CD4-positive, alpha-beta T cell treated with Interleukin-1 beta for 1 hour (primary cell): ENCODE measurements at regions not wholly inside any gene's neighbourhood (a gene's known extent, or its start where the extent isn't known, plus 50 kb on each side); places are given as distances from the start of the nearest gene placed in this dataset.
A peak's percentile ranks its signal among the peaks of the same experiment; 100 is the strongest.

ENCODE experiments used
- DNase-seq, 2 donors: peaks; one replicate each; pipeline ENCODE4 v3.0.0-alpha.2; 2020 to 2022

- DNase-seq, result no peak
Measured at GRCh38 chr9:95755421-95755730, 120.1 kb upstream of the ERCC6L2 start.

- DNase-seq, result no peak
Measured at GRCh38 chr9:95754533-95755420, 120.7 kb upstream of the ERCC6L2 start.

- DNase-seq, result no peak
Measured at GRCh38 chr9:95753762-95754465, 121.6 kb upstream of the ERCC6L2 start.

- DNase-seq, result no peak
Measured at GRCh38 chr9:95752129-95752731, 123.3 kb upstream of the ERCC6L2 start.

- no peak for DNase-seq
Measured at GRCh38 chr9:95751520-95751790, 124.0 kb upstream of the ERCC6L2 start.

GRCh38 chr9:95750725-95751519, 124.6 kb upstream of the ERCC6L2 start:
- peak in 1 of 2 donors; percentile 30 for DNase-seq

GRCh38 chr9:95749493-95749892, 126.0 kb upstream of the ERCC6L2 start:
- DNase-seq, result no peak

GRCh38 chr9:95746408-95747180, 128.9 kb upstream of the ERCC6L2 start:
- DNase-seq, result no peak

- DNase-seq, result no peak
Measured at GRCh38 chr9:95742821-95743220, 132.7 kb upstream of the ERCC6L2 start.

GRCh38 chr9:95741631-95742030, 133.9 kb upstream of the ERCC6L2 start:
- no peak for DNase-seq

GRCh38 chr9:95740217-95741004, 135.1 kb upstream of the ERCC6L2 start:
- no peak for DNase-seq

GRCh38 chr9:95738438-95738837, 137.1 kb upstream of the ERCC6L2 start:
- no peak for DNase-seq

- no peak for DNase-seq
Measured at GRCh38 chr9:95736891-95737522, 138.5 kb upstream of the ERCC6L2 start.

- no peak for DNase-seq
Measured at GRCh38 chr9:95736370-95736769, 139.1 kb upstream of the ERCC6L2 start.

GRCh38 chr9:95735701-95736100, 139.8 kb upstream of the ERCC6L2 start:
- DNase-seq, result no peak

GRCh38 chr9:95733741-95734666, 141.5 kb upstream of the ERCC6L2 start:
- DNase-seq, result no peak

GRCh38 chr9:95732802-95733688, 142.4 kb upstream of the ERCC6L2 start:
- DNase-seq, result no peak

- no peak for DNase-seq
Measured at GRCh38 chr9:95731876-95732275, 143.6 kb upstream of the ERCC6L2 start.
